ENCODE measurements at regions not wholly inside any gene's neighbourhood (a gene's known extent, or its start where the extent isn't known, plus 50 kb on each side); places are given as distances from the start of the nearest gene placed in this dataset.

DNA sequence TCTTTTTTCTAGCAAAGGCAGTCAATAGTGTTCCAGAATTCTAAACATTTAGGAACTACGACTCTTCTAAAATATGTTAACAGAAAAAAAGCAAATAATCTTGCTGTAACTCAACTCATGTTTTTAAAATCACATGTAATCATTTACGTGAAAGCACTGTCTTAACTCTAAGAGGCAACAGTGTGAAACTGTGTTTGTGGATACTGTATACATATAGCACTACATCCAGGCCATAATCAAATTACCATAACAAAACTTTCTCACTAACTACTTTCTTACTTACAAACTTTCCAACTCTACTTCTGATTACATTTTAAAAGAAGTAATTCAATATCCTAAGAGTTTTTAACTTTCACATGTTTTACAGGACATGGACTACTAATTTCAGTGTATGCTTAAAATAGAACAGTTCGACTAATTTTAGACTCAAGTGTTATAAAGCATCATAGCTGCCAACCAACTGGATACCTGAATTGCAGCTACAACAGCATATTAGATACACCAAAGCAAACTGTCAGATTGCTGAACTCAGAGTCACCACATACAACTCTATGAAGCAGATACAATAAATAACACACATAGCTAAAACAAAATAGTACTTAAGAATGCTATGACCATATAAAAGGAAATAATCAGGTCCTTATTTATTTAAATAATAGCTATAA is 121.6 kb upstream of the BEND6 start:
- intact Hi-C loops (cut with micrococcal nuclease): no loop called here
- Histone ChIP-seq H3K36me3 (replicated peaks in 1 of 2; ENCODE audit: control extremely low read depth in 1 of 2, control insufficient read depth in 1 of 2, extremely low read depth in 1 of 2, insufficient read depth in 2 of 2, low read length in 1 of 2) (no peaks in the 10 kb centered on the region), H3K9me3 (ENCODE audit: control extremely low read depth in 1 of 3, control insufficient read depth in 2 of 3, insufficient read depth in 1 of 3, low read length in 2 of 3) (no peaks in the 10 kb centered on the region), H3K4me2 (replicated peaks; ENCODE audit: low read depth, low read length, poor library complexity, severe bottlenecking) (no peak overlapping the region), H3K27me3 (replicated peaks in 1 of 4; ENCODE audit: control extremely low read depth in 1 of 4, control insufficient read depth in 3 of 4, insufficient read depth in 4 of 4, low read length in 3 of 4) (no peaks in the 10 kb centered on the region), H3K9ac (ENCODE audit: low read length) (no peak overlapping the region), H3K4me3 (ENCODE audit: control extremely low read depth in 1 of 5, extremely low read depth in 1 of 5, insufficient read depth in 1 of 5, low read depth in 2 of 5, low read length in 4 of 5) (no peak overlapping the region), H3K27ac (ENCODE audit: low read length in 2 of 2) (no peak overlapping the region), H3K79me2 (ENCODE audit: control insufficient read depth, insufficient read depth, low read length) (no peaks in the 10 kb centered on the region), H4K20me1 (ENCODE audit: control insufficient read depth, insufficient read depth, low read length, poor library complexity, severe bottlenecking) (no peaks in the 10 kb centered on the region), H2AFZ (ENCODE audit: insufficient read depth, low read depth, low read length, poor library complexity, severe bottlenecking) (no peak overlapping the region), H3K4me1 (ENCODE audit: control insufficient read depth in 2 of 2, insufficient read depth in 2 of 2, low read length in 2 of 2) (no peaks in the 10 kb centered on the region)
- no peak for DNase-seq
- ATAC-seq (ENCODE audit: low read depth): no peak
- Mint-ChIP-seq H3K27ac (no peak overlapping the region), H3K4me3 (no peak overlapping the region), H3K9me3 (ENCODE audit: insufficient read depth) (no peaks in the 10 kb centered on the region), H3K4me1 (no peaks in the 10 kb centered on the region), H3K27me3 (peaks cover 20% of the 10 kb centered on the region)
- no CpG with 5 or more reads among the region's 3 CpGs for WGBS (ENCODE audit: insufficient coverage)
- POLR2A ChIA-PET: no interaction called here
- CTCF ChIA-PET: no interaction called here
- TF ChIP-seq, protein P1, sequence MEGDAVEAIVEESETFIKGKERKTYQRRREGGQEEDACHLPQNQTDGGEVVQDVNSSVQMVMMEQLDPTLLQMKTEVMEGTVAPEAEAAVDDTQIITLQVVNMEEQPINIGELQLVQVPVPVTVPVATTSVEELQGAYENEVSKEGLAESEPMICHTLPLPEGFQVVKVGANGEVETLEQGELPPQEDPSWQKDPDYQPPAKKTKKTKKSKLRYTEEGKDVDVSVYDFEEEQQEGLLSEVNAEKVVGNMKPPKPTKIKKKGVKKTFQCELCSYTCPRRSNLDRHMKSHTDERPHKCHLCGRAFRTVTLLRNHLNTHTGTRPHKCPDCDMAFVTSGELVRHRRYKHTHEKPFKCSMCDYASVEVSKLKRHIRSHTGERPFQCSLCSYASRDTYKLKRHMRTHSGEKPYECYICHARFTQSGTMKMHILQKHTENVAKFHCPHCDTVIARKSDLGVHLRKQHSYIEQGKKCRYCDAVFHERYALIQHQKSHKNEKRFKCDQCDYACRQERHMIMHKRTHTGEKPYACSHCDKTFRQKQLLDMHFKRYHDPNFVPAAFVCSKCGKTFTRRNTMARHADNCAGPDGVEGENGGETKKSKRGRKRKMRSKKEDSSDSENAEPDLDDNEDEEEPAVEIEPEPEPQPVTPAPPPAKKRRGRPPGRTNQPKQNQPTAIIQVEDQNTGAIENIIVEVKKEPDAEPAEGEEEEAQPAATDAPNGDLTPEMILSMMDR (IDR thresholded peaks at IDR 0.05): no peak
- TF ChIP-seq EZH2 (IDR thresholded peaks at IDR 0.05; ENCODE audit: borderline replicate concordance, insufficient read depth, low read depth, low read length, poor library complexity, severe bottlenecking): no peak

DNA sequence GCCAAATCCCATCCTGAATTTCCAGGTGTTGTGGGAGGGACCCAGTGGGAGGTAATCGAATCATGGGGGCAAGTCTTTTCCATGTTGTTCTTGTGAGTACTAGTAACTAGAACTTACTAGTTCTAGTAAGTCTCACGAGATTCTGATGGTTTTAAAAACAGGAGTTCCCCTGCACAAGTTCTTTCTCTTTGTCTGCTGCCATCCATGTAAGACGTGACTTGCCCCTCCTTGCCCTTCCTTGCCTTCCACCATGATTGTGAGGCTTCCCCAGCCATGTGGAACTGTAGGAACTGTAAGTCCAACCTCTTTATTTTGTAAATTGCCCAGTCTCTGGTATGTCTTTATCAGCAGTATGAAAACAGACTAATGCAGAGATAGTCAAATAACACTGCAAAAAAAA is 122.7 kb upstream of the BEND6 start:
- H3K9ac ChIP-seq (ENCODE audit: low read length): no peak overlapping the region
- DNase-seq (no peak), ATAC-seq (ENCODE audit: low read depth) (no peak)
- H2AFZ ChIP-seq (ENCODE audit: insufficient read depth, low read depth, low read length, poor library complexity, severe bottlenecking): no peak overlapping the region
- no peaks in the 10 kb centered on the region for H3K9me3 ChIP-seq (ENCODE audit: control extremely low read depth in 1 of 3, control insufficient read depth in 2 of 3, insufficient read depth in 1 of 3, low read length in 2 of 3)
- no peaks in the 10 kb centered on the region for H3K79me2 ChIP-seq (ENCODE audit: control insufficient read depth, insufficient read depth, low read length)
- peaks cover 12% of the 10 kb centered on the region for H3K27me3 Mint-ChIP-seq
- no peak overlapping the region for H3K4me3 ChIP-seq (ENCODE audit: control extremely low read depth in 1 of 5, extremely low read depth in 1 of 5, insufficient read depth in 1 of 5, low read depth in 2 of 5, low read length in 4 of 5)
- H3K4me2 ChIP-seq (replicated peaks; ENCODE audit: low read depth, low read length, poor library complexity, severe bottlenecking): no peak overlapping the region
- POLR2A ChIA-PET: no interaction called here
- no peak overlapping the region for H3K4me3 Mint-ChIP-seq
- no peak overlapping the region for H3K27ac Mint-ChIP-seq
- no peak overlapping the region for H3K27ac ChIP-seq (ENCODE audit: low read length in 2 of 2)
- no peaks in the 10 kb centered on the region for H3K9me3 Mint-ChIP-seq (ENCODE audit: insufficient read depth)
- WGBS (ENCODE audit: insufficient coverage): 85% methylated on average over 3 of the region's 3 CpGs
- TF ChIP-seq EZH2 (IDR thresholded peaks at IDR 0.05; ENCODE audit: borderline replicate concordance, insufficient read depth, low read depth, low read length, poor library complexity, severe bottlenecking): no peak
- TF ChIP-seq, protein P1 (IDR thresholded peaks at IDR 0.05): no peak
- no peaks in the 10 kb centered on the region for H3K36me3 ChIP-seq (replicated peaks in 1 of 2; ENCODE audit: control extremely low read depth in 1 of 2, control insufficient read depth in 1 of 2, extremely low read depth in 1 of 2, insufficient read depth in 2 of 2, low read length in 1 of 2)
- H4K20me1 ChIP-seq (ENCODE audit: control insufficient read depth, insufficient read depth, low read length, poor library complexity, severe bottlenecking): no peaks in the 10 kb centered on the region
- H3K27me3 ChIP-seq (replicated peaks in 1 of 4; ENCODE audit: control extremely low read depth in 1 of 4, control insufficient read depth in 3 of 4, insufficient read depth in 4 of 4, low read length in 3 of 4): no peaks in the 10 kb centered on the region
- H3K4me1 Mint-ChIP-seq: no peaks in the 10 kb centered on the region
- CTCF ChIA-PET: no interaction called here
- intact Hi-C loops (cut with micrococcal nuclease): no loop called here
- no peaks in the 10 kb centered on the region for H3K4me1 ChIP-seq (ENCODE audit: control insufficient read depth in 2 of 2, insufficient read depth in 2 of 2, low read length in 2 of 2)

Measured in B cell (primary cell).